ENCODE measurements at regions not wholly inside any gene's neighbourhood (a gene's known extent, or its start where the extent isn't known, plus 50 kb on each side); places are given as distances from the start of the nearest gene placed in this dataset.

GRCh38 chr4:71634364-71634763 lies 149.5 kb downstream of the GC start:
- TF ChIP-seq, protein P1, sequence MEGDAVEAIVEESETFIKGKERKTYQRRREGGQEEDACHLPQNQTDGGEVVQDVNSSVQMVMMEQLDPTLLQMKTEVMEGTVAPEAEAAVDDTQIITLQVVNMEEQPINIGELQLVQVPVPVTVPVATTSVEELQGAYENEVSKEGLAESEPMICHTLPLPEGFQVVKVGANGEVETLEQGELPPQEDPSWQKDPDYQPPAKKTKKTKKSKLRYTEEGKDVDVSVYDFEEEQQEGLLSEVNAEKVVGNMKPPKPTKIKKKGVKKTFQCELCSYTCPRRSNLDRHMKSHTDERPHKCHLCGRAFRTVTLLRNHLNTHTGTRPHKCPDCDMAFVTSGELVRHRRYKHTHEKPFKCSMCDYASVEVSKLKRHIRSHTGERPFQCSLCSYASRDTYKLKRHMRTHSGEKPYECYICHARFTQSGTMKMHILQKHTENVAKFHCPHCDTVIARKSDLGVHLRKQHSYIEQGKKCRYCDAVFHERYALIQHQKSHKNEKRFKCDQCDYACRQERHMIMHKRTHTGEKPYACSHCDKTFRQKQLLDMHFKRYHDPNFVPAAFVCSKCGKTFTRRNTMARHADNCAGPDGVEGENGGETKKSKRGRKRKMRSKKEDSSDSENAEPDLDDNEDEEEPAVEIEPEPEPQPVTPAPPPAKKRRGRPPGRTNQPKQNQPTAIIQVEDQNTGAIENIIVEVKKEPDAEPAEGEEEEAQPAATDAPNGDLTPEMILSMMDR (IDR thresholded peaks at IDR 0.05) = no peak
- TF ChIP-seq POLR2A (IDR thresholded peaks at IDR 0.05) = no peak
